Suprapubic skin (tissue), 4 donors: ENCODE measurements at regions not wholly inside any gene's neighbourhood (a gene's known extent, or its start where the extent isn't known, plus 50 kb on each side); places are given as distances from the start of the nearest gene placed in this dataset.

Source experiments
- DNase-seq, 2 donors: peaks; one replicate each; pipeline ENCODE4 v3.0.0-alpha.2; 2019; ENCODE audit warnings: low spot score in 2 of 2
- H3K27ac ChIP-seq: fragments of 200-600 bp; sonication (generic); one replicate; pipeline ENCODE4 v1.5.1; 2019
- H3K27me3 ChIP-seq: fragments of 200-600 bp; sonication (generic); one replicate; pipeline ENCODE4 v1.5.1; 2019
- H3K36me3 ChIP-seq: fragments of 200-600 bp; sonication (generic); one replicate; pipeline ENCODE4 v1.5.1; 2019
- H3K4me1 ChIP-seq: fragments of 200-600 bp; sonication (generic); one replicate; pipeline ENCODE4 v1.5.1; 2019
- H3K4me3 ChIP-seq: fragments of 200-600 bp; sonication (generic); one replicate; pipeline ENCODE4 v1.5.1; 2019; ENCODE audit warnings: mild to moderate bottlenecking
- H3K9me3 ChIP-seq: fragments of 200-600 bp; sonication (generic); one replicate; pipeline ENCODE4 v1.5.1; 2019
- CTCF ChIP-seq, 2 donors: fragments of 200-600 bp in 1 of 2; fragments of 450-650 bp in 1 of 2; sonication (generic) in 1 of 2; IDR thresholded peaks; one replicate each; pipeline ENCODE4 v1.5.1; 2016 to 2019; ENCODE audit warnings: antibody characterized with exemption in 2 of 2, mild to moderate bottlenecking in 1 of 2, moderate library complexity in 1 of 2
- EP300 ChIP-seq: sonication (generic); formaldehyde crosslinking; IDR thresholded peaks from one replicate; pipeline ENCODE4 v1.6.1; 2017; ENCODE audit warnings: antibody characterized with exemption
- POLR2A ChIP-seq, 2 donors: fragments of 450-650 bp; IDR thresholded peaks; one replicate each; pipeline ENCODE4 v1.6.1; 2017; ENCODE audit warnings: antibody characterized with exemption in 2 of 2, mild to moderate bottlenecking in 2 of 2, moderate library complexity in 2 of 2
- POLR2AphosphoS5 ChIP-seq, 3 donors: sonication (generic); formaldehyde crosslinking; IDR thresholded peaks; one replicate each; pipeline ENCODE4 v1.6.1; 2017; ENCODE audit warnings: antibody characterized with exemption in 3 of 3
- WGBS: methylation state at CpG from one replicate; pipeline ENCODE4 v1.1.5; 2018; 5-methylcytosine and 5-hydroxymethylcytosine counted together

- no peaks in the 10 kb centered on the region for H3K9me3 ChIP-seq
- peaks cover 24% of the 10 kb centered on the region for H3K27me3 ChIP-seq
- TF ChIP-seq CTCF (IDR thresholded peaks at IDR 0.05), result no peak
- TF ChIP-seq EP300, result no peak
- no peak for TF ChIP-seq POLR2AphosphoS5 (IDR thresholded peaks at IDR 0.05)
- TF ChIP-seq POLR2A (IDR thresholded peaks at IDR 0.05), result no peak
- H3K36me3 ChIP-seq, result no peaks in the 10 kb centered on the region
- 79% methylated on average over 7 of the region's 7 CpGs for WGBS
- H3K4me3 ChIP-seq, result no peak overlapping the region
- no peaks in the 10 kb centered on the region for H3K4me1 ChIP-seq
- no peak for DNase-seq
- no peak overlapping the region for H3K27ac ChIP-seq
Measured at GRCh38 chr6:26260110-26260637, 104.8 kb upstream of the BTN3A2 start.

GRCh38 chr6:26260725-26261490 is 104.1 kb upstream of the BTN3A2 start:
- Histone ChIP-seq H3K27ac (no peak overlapping the region), H3K27me3 (peaks cover 19% of the 10 kb centered on the region), H3K36me3 (no peaks in the 10 kb centered on the region), H3K4me1 (no peaks in the 10 kb centered on the region), H3K9me3 (no peaks in the 10 kb centered on the region), H3K4me3 (no peak overlapping the region)
- 87% methylated on average over 6 of the region's 6 CpGs for WGBS
- TF ChIP-seq POLR2A (IDR thresholded peaks at IDR 0.05) (no peak), CTCF (IDR thresholded peaks at IDR 0.05) (no peak), POLR2AphosphoS5 (IDR thresholded peaks at IDR 0.05) (no peak), EP300 (no peak)
- no peak for DNase-seq

- no peak for TF ChIP-seq EP300
- no peaks in the 10 kb centered on the region for H3K4me1 ChIP-seq
- peaks cover 7% of the 10 kb centered on the region for H3K27me3 ChIP-seq
- H3K36me3 ChIP-seq, result no peaks in the 10 kb centered on the region
- no peak for DNase-seq
- H3K27ac ChIP-seq, result no peak overlapping the region
- H3K9me3 ChIP-seq, result no peaks in the 10 kb centered on the region
- H3K4me3 ChIP-seq, result no peak overlapping the region
- WGBS, result 97% methylated on average over 1 of the region's 1 CpG
Measured at GRCh38 chr6:26264547-26264946, 100.5 kb upstream of the BTN3A2 start.

GRCh38 chr6:26267083-26267589 is 97.9 kb upstream of the BTN3A2 start:
- Histone ChIP-seq H3K4me1 (peaks cover 14% of the 10 kb centered on the region), H3K27me3 (no peaks in the 10 kb centered on the region), H3K9me3 (no peaks in the 10 kb centered on the region), H3K4me3 (no peak overlapping the region), H3K27ac (no peak overlapping the region), H3K36me3 (no peaks in the 10 kb centered on the region)
- TF ChIP-seq POLR2A (IDR thresholded peaks at IDR 0.05) (no peak), CTCF (IDR thresholded peaks at IDR 0.05) (no peak), EP300 (no peak), POLR2AphosphoS5 (IDR thresholded peaks at IDR 0.05) (no peak)
- 95% methylated on average over 3 of the region's 3 CpGs for WGBS
- no peak for DNase-seq

GRCh38 chr6:26268659-26269402 is 96.2 kb upstream of the BTN3A2 start:
- no peak for TF ChIP-seq POLR2A (IDR thresholded peaks at IDR 0.05)
- TF ChIP-seq CTCF (IDR thresholded peaks at IDR 0.05), result no peak

More at GRCh38 chr6:26268659-26269402, 96.2 kb upstream of the BTN3A2 start:
- DNase-seq, result no peak
- H3K9me3 ChIP-seq, result no peaks in the 10 kb centered on the region
- no peak overlapping the region for H3K4me3 ChIP-seq
- no peaks in the 10 kb centered on the region for H3K36me3 ChIP-seq
- H3K27me3 ChIP-seq, result no peaks in the 10 kb centered on the region
- 81% methylated on average over 19 of the region's 19 CpGs for WGBS
- H3K4me1 ChIP-seq, result peaks cover 21% of the 10 kb centered on the region
- no peak overlapping the region for H3K27ac ChIP-seq
